GM18505 (cell line): ENCODE measurements at regions not wholly inside any gene's neighbourhood (a gene's known extent, or its start where the extent isn't known, plus 50 kb on each side); places are given as distances from the start of the nearest gene placed in this dataset.

ENCODE experiments used
- ATAC-seq: cut with Tn5 transposase; IDR thresholded peaks from one replicate; pipeline ENCODE4 v1.9.1; 2021; ENCODE audit not compliant: unreplicated experiment
- POLR2A ChIP-seq: IDR thresholded peaks from 4 replicates; pipeline ENCODE4 v1.6.1; 2011; ENCODE audit warnings: borderline replicate concordance; ENCODE audit not compliant: insufficient read depth, insufficient read length; ENCODE audit errors: extremely low read depth

GRCh38 chr6:125662296-125662695 lies 87.1 kb upstream of the HEY2 start:
- ATAC-seq = no peak

GRCh38 chr6:125665295-125665814 lies 84.1 kb upstream of the HEY2 start:
- no peak for TF ChIP-seq POLR2A
- no peak for ATAC-seq

More at GRCh38 chr6:125662296-125662695, 87.1 kb upstream of the HEY2 start:
- no peak for TF ChIP-seq POLR2A

GRCh38 chr6:125667326-125667725 lies 82.1 kb upstream of the HEY2 start:
- ATAC-seq = no peak
- TF ChIP-seq POLR2A = no peak

- no peak for TF ChIP-seq POLR2A
- no peak for ATAC-seq
Measured at GRCh38 chr6:125668071-125668470, 81.4 kb upstream of the HEY2 start.

- TF ChIP-seq POLR2A = no peak
- no peak for ATAC-seq
Measured at GRCh38 chr6:125670568-125670967, 78.9 kb upstream of the HEY2 start.

DNA sequence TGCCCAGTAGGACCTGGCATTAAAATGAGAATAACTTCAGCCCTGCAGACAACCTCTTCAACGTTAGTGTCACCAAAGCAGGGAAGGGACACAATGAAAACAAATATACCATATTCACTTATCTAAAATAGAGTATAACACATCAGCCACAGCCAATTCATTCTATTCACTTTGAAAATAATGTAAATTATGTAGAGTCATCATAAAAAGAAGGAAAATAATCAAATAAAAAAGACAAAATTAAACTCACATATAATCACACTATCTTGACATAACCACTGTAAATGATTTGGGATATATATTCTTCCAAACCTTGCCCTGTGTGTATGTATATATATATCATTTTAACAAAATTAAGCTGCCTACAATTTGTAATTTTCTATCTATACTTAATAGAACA lies 78.1 kb upstream of the HEY2 start:
- TF ChIP-seq POLR2A = no peak
- ATAC-seq = no peak

DNA sequence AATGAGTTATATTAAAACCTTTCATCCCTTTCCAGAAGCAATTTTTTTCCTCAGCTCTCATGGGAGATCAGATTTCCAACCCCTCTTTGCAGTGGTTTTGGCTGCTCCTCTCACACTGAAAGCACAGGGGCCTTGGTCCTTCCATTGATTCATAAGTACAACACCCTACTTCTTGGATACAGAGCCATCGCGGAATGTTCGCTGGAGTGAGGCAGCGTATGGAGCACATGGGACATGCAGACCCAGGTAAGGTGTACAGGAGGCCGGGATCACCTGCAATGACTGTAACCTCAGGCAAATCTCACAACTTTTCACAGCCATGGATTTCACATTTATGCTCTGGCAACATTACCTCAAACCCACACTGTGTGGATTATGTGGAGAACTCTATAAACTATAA lies 75.2 kb upstream of the HEY2 start:
- TF ChIP-seq POLR2A = no peak
- ATAC-seq = no peak

DNA sequence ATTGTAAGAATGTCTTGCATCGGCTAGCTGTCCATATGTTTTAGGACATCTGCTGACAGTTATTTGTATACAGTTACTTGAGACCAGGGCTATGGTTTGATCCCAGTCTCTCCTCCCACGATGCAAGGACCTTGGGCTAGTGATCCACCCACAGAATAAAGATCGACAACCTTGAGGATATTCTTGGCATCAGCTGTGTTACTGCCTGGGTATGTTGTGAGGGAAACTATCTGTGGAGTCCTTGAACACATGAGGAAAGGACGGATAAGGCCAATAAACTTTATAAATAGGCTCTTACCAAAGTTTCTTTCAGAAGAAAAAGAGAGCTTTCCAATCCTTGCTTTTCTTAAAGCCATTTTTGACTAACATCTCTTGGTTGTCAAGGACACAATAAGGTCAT lies 70.8 kb upstream of the HEY2 start:
- no peak for TF ChIP-seq POLR2A

DNA sequence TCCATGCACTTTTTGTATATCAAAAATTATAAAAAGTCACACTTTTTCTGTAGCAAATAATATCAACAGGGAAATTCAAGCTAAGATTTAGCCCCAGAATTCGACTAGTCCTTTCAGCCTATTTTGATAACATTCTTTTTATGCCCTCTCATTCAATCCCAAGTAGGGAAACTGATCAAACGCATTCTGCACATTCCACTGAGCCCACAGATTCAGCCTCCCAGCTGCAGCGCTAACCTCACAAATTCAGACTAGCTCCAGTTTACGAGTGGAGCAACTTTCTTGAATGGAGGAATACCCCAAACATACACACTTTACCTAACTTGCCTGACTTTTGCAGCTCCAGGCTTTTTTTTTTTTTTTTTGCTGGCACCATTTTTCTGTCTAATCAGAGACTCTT lies 70.3 kb upstream of the HEY2 start:
- no peak for TF ChIP-seq POLR2A

More for the DNA sequence above, 70.8 kb upstream of the HEY2 start:
- ATAC-seq = no peak

DNA sequence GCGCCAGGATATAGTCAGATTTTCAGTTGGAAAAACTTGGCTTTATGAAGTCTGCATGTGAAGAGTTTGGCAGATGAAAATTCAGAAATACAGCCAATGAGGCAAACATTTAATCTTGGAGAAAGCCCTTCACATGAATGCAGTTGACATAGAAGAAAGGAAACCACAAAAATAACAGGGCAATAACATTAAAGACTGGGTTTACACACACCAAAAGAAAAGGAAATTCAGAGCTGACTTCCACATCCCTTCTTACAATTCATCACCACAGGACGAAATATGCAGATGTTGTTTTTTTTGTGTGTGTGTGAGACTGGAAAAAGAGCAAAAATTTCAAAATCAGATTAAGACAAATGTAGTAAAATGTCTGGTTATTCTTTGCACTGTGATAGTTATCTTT lies 69.8 kb upstream of the HEY2 start:
- no peak for ATAC-seq
- no peak for TF ChIP-seq POLR2A

More for the DNA sequence above, 70.3 kb upstream of the HEY2 start:
- no peak for ATAC-seq

- TF ChIP-seq POLR2A = no peak
- no peak for ATAC-seq
Measured at GRCh38 chr6:125682939-125683338, 66.5 kb upstream of the HEY2 start.

DNA sequence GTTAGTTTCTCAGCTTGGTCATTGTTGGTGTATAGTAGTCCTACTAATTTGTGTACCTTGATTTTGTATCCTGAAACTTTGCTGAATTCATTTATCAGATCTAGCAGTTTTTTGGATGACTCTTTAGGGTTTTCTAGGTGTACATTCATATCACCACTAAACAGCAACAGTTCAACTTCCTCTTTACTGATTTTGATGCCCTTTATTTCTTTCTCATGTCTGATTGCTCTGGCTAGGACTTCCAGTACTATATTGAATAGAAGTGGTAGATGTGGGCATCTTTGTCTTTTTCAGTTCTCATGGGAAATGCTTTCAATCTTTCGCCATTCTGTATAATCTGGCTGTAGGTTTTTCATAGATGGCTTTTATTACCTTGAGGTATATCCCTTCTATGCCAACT lies 61.3 kb upstream of the HEY2 start:
- no peak for TF ChIP-seq POLR2A
- ATAC-seq = no peak

DNA sequence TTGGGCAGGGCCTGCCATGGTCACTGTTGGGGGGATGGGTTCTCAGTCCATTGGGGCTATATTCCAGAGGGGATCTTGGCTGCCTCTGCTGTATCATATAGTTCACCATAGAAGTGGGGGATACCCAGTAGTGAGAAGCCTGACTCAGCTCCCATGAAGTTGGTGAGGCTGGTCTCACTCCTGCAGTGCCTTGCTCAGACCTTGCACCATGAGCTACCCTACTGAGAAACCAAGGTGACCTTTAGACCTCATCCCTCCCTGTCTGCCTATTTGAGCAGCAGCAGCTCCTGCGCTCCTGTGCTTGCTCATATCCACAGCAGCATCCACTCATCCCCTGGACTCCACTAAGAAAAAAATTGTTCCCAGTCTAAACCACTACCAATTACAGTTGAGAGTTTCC lies 56.0 kb upstream of the HEY2 start:
- TF ChIP-seq POLR2A = no peak
- no peak for ATAC-seq

DNA sequence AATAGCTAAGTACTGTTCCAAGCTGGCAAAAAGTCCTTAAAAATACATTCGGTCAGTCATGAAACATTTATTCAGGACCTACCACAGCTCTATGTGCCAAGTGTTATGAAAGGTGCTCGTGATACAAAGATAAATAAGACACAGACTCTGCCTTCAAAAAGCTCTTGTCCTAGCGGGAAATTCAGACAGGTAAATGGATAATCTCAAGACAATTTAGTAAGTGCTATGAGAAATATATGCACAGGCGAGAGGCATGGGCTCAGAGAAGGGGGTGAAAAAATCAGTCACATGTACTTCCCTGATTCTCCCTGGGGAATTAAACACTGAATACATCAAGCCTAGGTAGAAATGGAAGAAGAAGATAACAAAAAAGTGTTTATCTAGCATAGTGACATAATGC lies 49.8 kb upstream of the HEY2 start:
- no peak for TF ChIP-seq POLR2A
- no peak for ATAC-seq
